NCI-H748 (cell line): ENCODE measurements at regions not wholly inside any gene's neighbourhood (a gene's known extent, or its start where the extent isn't known, plus 50 kb on each side); places are given as distances from the start of the nearest gene placed in this dataset.
A peak's percentile ranks its signal among the peaks of the same experiment; 100 is the strongest.

Experiments used
- DNase-seq: peaks from one replicate; lab custom pipeline; 2025; ENCODE audit not compliant: unreplicated experiment; lab: John Stamatoyannopoulos, UW

- DNase-seq, result no peak
These were observed 1066.2 kb downstream of the TDRD15 start for GRCh38 chr2:22189893-22190480.

GRCh38 chr2:22194218-22194617 lies 1070.5 kb downstream of the TDRD15 start:
- no peak for DNase-seq

- DNase-seq, result no peak
These were observed 1073.0 kb downstream of the TDRD15 start for GRCh38 chr2:22196806-22197205.

- DNase-seq, result no peak
These were observed 1074.9 kb downstream of the TDRD15 start for GRCh38 chr2:22198381-22199283.

- DNase-seq, result no peak
These were observed 1076.2 kb downstream of the TDRD15 start for GRCh38 chr2:22199994-22200393.

- no peak for DNase-seq
These were observed 1085.8 kb downstream of the TDRD15 start for GRCh38 chr2:22209545-22209944.

- DNase-seq, result no peak
These were observed 1089.5 kb downstream of the TDRD15 start for GRCh38 chr2:22213237-22213636.

GRCh38 chr2:22215517-22215916 lies 1091.7 kb downstream of the TDRD15 start:
- no peak for DNase-seq

GRCh38 chr2:22217881-22218280 lies 1094.1 kb downstream of the TDRD15 start:
- DNase-seq, result no peak

GRCh38 chr2:22221006-22221405 lies 1097.2 kb downstream of the TDRD15 start:
- DNase-seq, result no peak

- DNase-seq, result no peak
These were observed 1115.2 kb downstream of the TDRD15 start for GRCh38 chr2:22238967-22239366.

GRCh38 chr2:22247466-22247865 lies 1123.7 kb downstream of the TDRD15 start:
- no peak for DNase-seq

GRCh38 chr2:22248851-22249250 lies 1125.1 kb downstream of the TDRD15 start:
- no peak for DNase-seq

- DNase-seq, result no peak
These were observed 1129.4 kb downstream of the TDRD15 start for GRCh38 chr2:22253171-22253570.

GRCh38 chr2:22261165-22261564 lies 1123.8 kb upstream of the KLHL29 start:
- no peak for DNase-seq

GRCh38 chr2:22270341-22270740 lies 1114.6 kb upstream of the KLHL29 start:
- DNase-seq, result no peak

- DNase-seq, result no peak
These were observed 1111.1 kb upstream of the KLHL29 start for GRCh38 chr2:22273853-22274252.

GRCh38 chr2:22274661-22275060 lies 1110.3 kb upstream of the KLHL29 start:
- DNase-seq, result no peak

- no peak for DNase-seq
These were observed 1108.3 kb upstream of the KLHL29 start for GRCh38 chr2:22276696-22277095.

- DNase-seq, result no peak
These were observed 1105.4 kb upstream of the KLHL29 start for GRCh38 chr2:22279541-22279940.

GRCh38 chr2:22281033-22281432 lies 1103.9 kb upstream of the KLHL29 start:
- peak; percentile 20 for DNase-seq

GRCh38 chr2:22282220-22282619 lies 1102.8 kb upstream of the KLHL29 start:
- DNase-seq, result no peak
